COLO668 (cell line): ENCODE measurements at regions not wholly inside any gene's neighbourhood (a gene's known extent, or its start where the extent isn't known, plus 50 kb on each side); places are given as distances from the start of the nearest gene placed in this dataset.
"Not testable (repeated sequence)": the region's sequence is repeated elsewhere in the genome, so short reads cannot be mapped to it uniquely, and the experiment has no call there.

Source experiments
- DNase-seq: peaks from one replicate; lab custom pipeline; 2025; ENCODE audit not compliant: unreplicated experiment; lab: John Stamatoyannopoulos, UW

GRCh38 chr11:23632293-23632692, 772.0 kb upstream of the CCDC179 start:
- DNase-seq: no peak

- no peak for DNase-seq
Measured at GRCh38 chr11:23644443-23644842, 784.2 kb upstream of the CCDC179 start.

- not testable (repeated sequence) for DNase-seq
Measured at GRCh38 chr11:23652336-23652735, 792.1 kb upstream of the CCDC179 start.

GRCh38 chr11:23653071-23653675, 792.9 kb upstream of the CCDC179 start:
- no peak for DNase-seq

- DNase-seq: no peak
Measured at GRCh38 chr11:23668324-23668723, 808.0 kb upstream of the CCDC179 start.

GRCh38 chr11:23673366-23673765, 813.1 kb upstream of the CCDC179 start:
- DNase-seq: no peak

GRCh38 chr11:23674866-23675265, 814.6 kb upstream of the CCDC179 start:
- DNase-seq: no peak

GRCh38 chr11:23679041-23679440, 817.8 kb upstream of the LUZP2 start:
- no peak for DNase-seq

- no peak for DNase-seq
Measured at GRCh38 chr11:23679981-23680380, 816.9 kb upstream of the LUZP2 start.

GRCh38 chr11:23680488-23681230, 816.2 kb upstream of the LUZP2 start:
- DNase-seq: no peak

GRCh38 chr11:23684701-23685100, 812.2 kb upstream of the LUZP2 start:
- DNase-seq: no peak

GRCh38 chr11:23687991-23688390, 808.9 kb upstream of the LUZP2 start:
- no peak for DNase-seq

GRCh38 chr11:23688411-23688810, 808.4 kb upstream of the LUZP2 start:
- no peak for DNase-seq

GRCh38 chr11:23688835-23689234, 808.0 kb upstream of the LUZP2 start:
- DNase-seq: no peak

GRCh38 chr11:23696688-23697415, 800.0 kb upstream of the LUZP2 start:
- DNase-seq: no peak

GRCh38 chr11:23704183-23704582, 792.7 kb upstream of the LUZP2 start:
- no peak for DNase-seq

GRCh38 chr11:23711981-23712380, 784.9 kb upstream of the LUZP2 start:
- no peak for DNase-seq

GRCh38 chr11:23719016-23719415, 777.8 kb upstream of the LUZP2 start:
- no peak for DNase-seq

GRCh38 chr11:23723861-23724260, 773.0 kb upstream of the LUZP2 start:
- no peak for DNase-seq

GRCh38 chr11:23725752-23726151, 771.1 kb upstream of the LUZP2 start:
- DNase-seq: no peak

- DNase-seq: no peak
Measured at GRCh38 chr11:23727387-23727786, 769.5 kb upstream of the LUZP2 start.

GRCh38 chr11:23727794-23728193, 769.1 kb upstream of the LUZP2 start:
- no peak for DNase-seq
